SK-N-DZ (cell line): ENCODE measurements at regions not wholly inside any gene's neighbourhood (a gene's known extent, or its start where the extent isn't known, plus 50 kb on each side); places are given as distances from the start of the nearest gene placed in this dataset.

Experiments
- DNase-seq: peaks from one replicate; pipeline ENCODE4 v3.0.0-alpha.2; 2015; ENCODE audit warnings: low spot score

GRCh38 chr14:41409806-41410205, 196.9 kb upstream of the LRFN5 start:
- DNase-seq = no peak

GRCh38 chr14:41404126-41404525, 202.6 kb upstream of the LRFN5 start:
- no peak for DNase-seq

GRCh38 chr14:41403360-41403759, 203.3 kb upstream of the LRFN5 start:
- DNase-seq = no peak

- no peak for DNase-seq
Measured at GRCh38 chr14:41397926-41398325, 208.8 kb upstream of the LRFN5 start.

- no peak for DNase-seq
Measured at GRCh38 chr14:41393512-41393911, 213.2 kb upstream of the LRFN5 start.

GRCh38 chr14:41392226-41392625, 214.4 kb upstream of the LRFN5 start:
- no peak for DNase-seq

GRCh38 chr14:41389355-41389754, 217.3 kb upstream of the LRFN5 start:
- no peak for DNase-seq

- DNase-seq = no peak
Measured at GRCh38 chr14:41385797-41386196, 220.9 kb upstream of the LRFN5 start.

GRCh38 chr14:41380017-41380416, 226.7 kb upstream of the LRFN5 start:
- DNase-seq = no peak

GRCh38 chr14:41378526-41378925, 228.2 kb upstream of the LRFN5 start:
- DNase-seq = no peak

- DNase-seq = no peak
Measured at GRCh38 chr14:41377932-41378331, 228.7 kb upstream of the LRFN5 start.

- DNase-seq = no peak
Measured at GRCh38 chr14:41374092-41374491, 232.6 kb upstream of the LRFN5 start.

GRCh38 chr14:41362139-41362538, 244.5 kb upstream of the LRFN5 start:
- DNase-seq = no peak

GRCh38 chr14:41360126-41360525, 246.6 kb upstream of the LRFN5 start:
- DNase-seq = no peak

- DNase-seq = no peak
Measured at GRCh38 chr14:41355866-41356265, 250.8 kb upstream of the LRFN5 start.

GRCh38 chr14:41350476-41350875, 256.2 kb upstream of the LRFN5 start:
- DNase-seq = no peak

- no peak for DNase-seq
Measured at GRCh38 chr14:41349289-41349910, 257.3 kb upstream of the LRFN5 start.

GRCh38 chr14:41343857-41344256, 262.8 kb upstream of the LRFN5 start:
- DNase-seq = no peak

GRCh38 chr14:41313196-41313595, 293.5 kb upstream of the LRFN5 start:
- no peak for DNase-seq

- DNase-seq = no peak
Measured at GRCh38 chr14:41303506-41303905, 303.2 kb upstream of the LRFN5 start.

- no peak for DNase-seq
Measured at GRCh38 chr14:41302776-41303175, 303.9 kb upstream of the LRFN5 start.

- no peak for DNase-seq
Measured at GRCh38 chr14:41299924-41300323, 306.8 kb upstream of the LRFN5 start.

- no peak for DNase-seq
Measured at GRCh38 chr14:41298328-41298690, 308.4 kb upstream of the LRFN5 start.

- DNase-seq = no peak
Measured at GRCh38 chr14:41297576-41298327, 308.9 kb upstream of the LRFN5 start.
